HG02588 (cell line): ENCODE measurements at regions not wholly inside any gene's neighbourhood (a gene's known extent, or its start where the extent isn't known, plus 50 kb on each side); places are given as distances from the start of the nearest gene placed in this dataset.

Source experiments
- ATAC-seq: cut with Tn5 transposase; IDR thresholded peaks from one replicate; pipeline ENCODE4 v1.9.1; 2021; ENCODE audit warnings: mild to moderate bottlenecking, moderate library complexity; ENCODE audit not compliant: unreplicated experiment

DNA sequence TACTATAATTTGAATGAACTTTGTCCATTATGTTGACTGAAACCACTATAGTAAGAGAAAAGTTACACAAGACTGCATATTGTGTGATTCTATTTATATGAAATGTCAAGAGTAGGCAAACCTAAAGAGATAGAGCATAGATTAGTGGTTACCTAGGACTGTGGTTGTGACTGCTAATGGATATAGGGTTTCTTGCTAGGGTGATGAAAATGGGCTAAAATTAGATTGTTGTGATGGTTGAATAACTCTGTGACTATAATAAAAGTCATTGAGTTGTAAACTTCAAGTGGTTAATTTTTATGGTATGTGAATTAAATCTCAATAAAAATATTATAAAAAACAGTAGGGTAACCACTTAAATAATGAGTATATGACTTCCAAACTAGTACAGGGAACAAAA lies 142.9 kb upstream of the AHR start:
- ATAC-seq, result no peak

DNA sequence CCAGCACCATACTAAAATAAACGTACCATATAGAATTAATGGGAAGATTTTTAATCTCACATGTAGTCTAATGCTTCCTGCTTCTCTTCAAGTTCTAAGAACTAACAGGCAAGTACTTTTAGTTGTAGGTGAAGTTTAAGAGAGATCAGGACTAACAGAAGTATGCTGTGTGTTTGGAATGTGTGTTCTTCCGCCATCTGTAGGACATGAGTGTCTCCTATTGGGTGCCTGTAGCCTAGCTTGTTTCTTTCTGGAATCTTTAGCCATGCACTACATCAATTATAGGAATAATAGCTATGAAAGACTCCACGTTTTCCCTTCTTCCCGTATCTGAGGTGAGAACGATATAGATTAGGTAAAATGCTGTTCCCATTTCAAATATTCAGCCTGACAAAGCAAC lies 140.2 kb upstream of the AHR start:
- ATAC-seq, result no peak

DNA sequence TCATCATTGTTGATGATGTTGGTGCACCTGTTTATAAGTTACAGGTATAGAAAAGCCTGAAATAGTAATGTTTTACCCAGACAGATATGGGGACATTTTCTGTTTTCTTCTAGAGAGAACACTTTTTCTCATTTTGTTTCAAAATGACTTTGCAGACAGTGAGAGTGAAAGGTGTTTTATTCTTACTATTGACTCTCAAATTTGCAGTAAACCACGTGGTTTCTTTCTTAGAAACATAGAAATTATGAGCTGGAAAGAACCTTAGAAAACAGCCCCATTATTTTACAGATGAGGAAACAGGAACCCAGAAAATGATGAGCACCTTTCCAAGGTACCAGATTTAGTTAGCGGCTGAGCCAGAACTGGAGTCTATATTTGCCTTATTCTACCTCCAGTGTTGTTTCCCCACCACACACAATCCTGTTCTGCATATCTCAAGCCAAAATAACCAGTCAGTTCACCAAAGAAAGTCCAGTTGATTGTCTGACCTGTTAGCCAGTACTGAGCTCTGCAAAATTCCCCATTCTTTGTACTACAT lies 138.9 kb upstream of the AHR start:
- ATAC-seq, result peak; percentile 89

DNA sequence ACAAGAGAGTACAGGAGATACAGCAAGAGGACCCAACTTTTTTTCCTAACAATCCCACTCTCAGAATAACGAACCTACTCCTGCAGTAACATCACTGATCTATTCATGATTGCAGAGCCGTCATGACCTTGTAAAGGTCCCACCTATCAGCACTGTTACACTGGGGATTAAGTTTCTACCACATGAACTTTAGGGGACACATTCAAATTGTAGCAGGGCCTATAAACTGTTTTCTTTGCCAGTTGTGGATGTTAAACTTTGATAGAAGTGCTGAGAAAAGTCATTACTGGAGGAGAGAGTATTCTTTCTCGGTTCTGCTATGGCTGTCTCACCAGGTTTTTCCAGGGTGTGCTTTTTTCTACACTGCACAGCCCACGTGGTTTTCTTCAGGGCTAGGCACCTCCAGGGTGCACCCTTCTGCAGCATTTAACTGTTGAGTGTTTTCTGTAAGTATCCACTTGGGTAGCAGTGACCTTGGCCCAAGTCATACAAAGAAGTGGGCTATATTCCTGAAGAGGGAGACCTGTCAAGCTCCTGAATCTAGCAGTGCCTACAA lies 131.6 kb upstream of the AHR start:
- ATAC-seq, result peak; percentile 89

DNA sequence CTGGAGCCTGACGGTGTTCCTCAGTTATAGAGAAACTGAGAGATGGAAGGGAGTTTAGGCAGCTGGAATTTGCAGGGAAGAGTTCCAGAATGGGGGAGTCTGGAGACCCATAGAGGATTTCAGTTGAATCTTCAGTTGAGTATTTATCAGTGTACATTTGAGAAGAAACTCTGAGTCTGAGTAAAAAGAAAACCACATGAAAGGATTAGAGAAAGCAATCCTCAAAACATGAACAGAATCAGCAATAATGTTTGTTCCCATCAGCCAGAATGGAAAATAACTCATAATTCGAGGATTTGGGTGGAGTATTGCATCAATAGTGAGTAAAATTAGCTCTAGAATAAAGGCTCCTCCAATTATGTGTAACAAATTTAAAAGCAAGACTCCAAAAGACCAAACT lies 130.0 kb upstream of the AHR start:
- ATAC-seq, result no peak

DNA sequence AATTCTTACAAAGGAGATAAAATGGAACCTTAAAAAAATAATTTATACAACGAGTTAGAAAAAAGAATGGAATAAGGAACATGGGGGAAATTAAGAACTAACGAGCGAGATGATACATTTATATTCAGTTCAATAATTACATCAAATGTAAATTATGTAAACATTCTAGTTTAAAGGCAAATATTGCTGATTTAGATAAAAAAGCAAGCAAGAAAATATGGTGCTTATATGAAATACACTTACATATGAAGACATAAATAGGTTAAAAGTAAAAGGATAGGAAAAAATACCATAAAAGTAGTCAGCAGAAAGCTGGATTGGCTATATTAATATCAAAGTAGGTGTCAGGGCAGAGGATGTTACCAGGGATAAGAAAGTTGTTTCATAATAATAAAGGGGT lies 127.0 kb upstream of the AHR start:
- ATAC-seq, result no peak

DNA sequence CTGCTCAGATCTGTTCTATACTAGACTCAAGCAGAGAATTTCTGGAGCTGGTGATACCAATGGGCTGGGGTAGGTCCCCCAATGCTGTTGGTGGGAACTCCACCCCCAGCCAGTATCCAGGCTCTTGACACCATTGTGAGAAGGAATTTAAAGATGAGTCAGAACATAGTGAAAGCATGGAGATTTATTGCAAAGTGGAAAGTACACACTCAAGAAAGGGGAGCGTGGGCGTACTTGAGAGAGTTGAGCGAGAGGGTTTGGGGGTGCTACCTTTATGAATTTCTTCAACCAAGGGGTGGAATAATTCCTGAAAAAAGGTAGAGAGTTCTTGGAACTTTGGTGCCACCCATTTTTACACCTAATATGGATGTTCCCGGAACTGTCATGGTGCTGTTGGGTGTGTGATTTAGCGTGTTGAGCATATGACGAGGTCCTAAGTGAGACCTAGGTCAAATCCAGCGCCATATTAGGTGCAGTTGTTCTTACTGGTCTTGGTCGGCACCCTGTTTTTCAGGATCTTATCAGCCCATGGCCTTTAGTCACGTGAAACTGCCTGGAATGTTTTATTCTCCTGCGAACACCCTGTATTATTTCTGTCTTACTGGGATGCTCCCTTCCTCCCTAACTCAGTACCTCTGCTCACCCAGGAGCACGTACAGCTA lies 122.0 kb upstream of the AHR start:
- no peak for ATAC-seq

DNA sequence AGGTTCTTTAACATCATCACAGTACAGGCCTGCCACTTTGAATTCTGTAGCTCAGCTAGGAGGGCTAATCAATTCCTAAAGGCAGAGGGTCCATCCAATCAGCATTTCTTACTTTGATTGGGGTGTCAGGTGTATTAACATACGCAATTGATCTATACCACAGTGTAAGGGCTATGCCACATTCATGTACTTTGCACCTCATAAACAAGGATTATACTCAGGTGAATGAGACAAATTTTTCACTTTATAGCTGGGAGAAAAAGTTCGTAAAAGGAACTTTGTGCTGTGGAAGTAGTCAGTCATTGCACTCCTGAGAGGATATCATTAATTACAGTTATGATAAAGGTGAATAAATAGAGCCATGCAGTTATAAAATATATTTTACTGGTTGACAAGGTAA lies 119.9 kb upstream of the AHR start:
- no peak for ATAC-seq

DNA sequence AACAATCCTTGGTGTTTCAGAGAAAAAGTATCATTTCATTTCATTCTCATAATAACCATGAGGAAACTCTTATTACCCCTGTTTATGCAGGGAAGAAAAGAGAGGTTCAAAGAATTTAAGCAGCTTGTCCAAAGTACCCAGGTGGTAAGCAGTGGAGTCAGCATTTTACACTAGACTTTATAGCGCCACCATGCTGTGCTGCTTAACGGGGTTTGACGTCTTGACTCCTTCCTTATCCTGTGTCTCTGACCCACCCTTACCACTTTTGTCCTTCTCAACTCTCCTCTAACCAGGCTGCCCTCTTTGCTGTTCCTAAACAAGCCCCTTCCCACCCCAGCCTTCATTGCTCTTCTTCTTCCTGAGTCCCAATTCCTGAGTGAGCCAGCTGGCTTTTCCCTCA lies 117.0 kb upstream of the AHR start:
- ATAC-seq, result no peak

DNA sequence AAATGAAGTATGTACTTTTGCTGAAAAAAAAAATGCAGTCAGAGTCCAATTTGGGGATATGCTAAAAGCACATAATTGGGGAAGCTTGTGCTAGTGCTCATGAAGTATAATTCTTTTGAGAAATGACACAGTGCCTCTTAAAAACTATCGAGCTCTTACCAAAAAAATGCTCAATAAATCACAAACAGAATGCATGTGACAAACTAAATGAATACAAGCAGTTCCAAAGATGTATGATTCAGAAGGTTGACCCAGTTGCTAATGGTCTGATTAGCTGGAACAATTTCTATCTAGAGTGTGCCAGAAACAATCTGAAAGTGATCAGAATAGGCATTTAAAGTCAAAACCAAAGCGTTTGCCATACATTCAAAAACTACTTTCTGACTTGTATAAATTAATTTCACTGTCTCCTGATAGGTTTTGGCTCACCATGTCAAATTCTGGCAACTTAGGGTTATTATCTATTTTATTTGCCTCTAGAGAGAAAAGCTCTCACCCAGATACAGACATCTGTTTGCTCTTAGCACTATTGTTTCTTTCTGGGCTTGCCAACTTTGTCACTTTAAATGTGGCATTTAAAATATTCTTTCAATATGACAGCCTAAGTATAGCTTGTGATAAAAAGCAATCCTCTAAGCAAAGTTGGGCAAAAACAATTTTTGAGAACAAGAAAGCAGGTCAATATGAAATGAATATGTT lies 114.7 kb upstream of the AHR start:
- no peak for ATAC-seq

DNA sequence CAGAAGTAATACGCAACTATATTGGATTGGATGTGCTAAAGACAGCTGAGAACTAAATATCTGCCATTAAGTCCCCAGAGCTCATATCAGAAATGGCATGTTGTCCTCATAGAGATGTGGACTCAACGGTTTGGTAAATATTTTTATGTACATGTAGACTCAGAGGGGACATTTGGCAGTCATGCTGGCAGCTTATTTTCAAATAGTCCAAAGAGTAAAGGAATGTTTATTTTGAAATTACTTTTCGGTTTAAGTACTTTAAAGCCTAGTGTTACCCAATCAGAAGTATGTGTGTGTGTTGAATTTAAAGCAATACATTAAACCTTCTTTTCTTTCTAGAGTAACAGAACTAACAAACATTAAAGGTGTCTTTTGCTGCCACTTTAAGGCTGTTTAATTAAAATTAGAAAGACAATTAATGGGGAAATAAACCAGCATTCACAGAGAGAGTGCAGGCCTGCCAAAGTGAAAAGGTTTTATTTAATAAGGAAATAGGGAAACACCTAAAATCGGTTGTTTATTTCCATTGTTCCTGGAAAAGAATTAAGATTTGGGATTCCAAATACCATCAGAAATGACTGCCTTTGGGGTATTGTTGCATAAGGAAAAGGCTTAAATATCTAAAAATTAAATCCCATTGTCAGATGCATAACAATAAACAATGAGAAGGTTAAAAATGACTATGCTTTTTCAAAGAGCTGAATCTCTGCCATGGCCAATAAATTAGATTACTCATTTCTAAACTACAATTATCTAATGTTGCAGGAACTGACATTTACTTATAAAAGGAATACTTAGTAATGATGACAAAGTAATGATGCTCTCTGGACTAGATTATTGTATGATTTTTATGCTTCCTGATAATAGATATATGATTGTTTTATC lies 113.4 kb upstream of the AHR start:
- peak; percentile 15 for ATAC-seq

DNA sequence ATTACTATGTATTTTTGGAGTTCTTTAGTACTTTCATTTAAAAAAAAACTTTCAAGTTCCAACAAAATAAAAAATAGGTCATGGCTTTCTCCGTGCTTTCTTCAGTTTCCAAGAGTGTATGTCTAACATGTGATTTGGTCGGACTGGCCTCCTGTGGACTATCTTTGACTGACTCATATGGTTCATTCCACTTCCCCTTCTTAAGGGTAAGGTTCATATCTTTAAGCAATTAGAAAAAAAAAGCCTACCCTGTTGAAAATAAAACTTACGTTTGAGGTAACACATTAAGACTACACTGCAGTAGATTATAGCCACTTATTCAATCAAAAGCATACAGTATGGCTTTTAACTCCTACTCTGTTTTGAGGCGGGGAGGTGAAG lies 112.8 kb upstream of the AHR start:
- ATAC-seq, result peak; percentile 99

DNA sequence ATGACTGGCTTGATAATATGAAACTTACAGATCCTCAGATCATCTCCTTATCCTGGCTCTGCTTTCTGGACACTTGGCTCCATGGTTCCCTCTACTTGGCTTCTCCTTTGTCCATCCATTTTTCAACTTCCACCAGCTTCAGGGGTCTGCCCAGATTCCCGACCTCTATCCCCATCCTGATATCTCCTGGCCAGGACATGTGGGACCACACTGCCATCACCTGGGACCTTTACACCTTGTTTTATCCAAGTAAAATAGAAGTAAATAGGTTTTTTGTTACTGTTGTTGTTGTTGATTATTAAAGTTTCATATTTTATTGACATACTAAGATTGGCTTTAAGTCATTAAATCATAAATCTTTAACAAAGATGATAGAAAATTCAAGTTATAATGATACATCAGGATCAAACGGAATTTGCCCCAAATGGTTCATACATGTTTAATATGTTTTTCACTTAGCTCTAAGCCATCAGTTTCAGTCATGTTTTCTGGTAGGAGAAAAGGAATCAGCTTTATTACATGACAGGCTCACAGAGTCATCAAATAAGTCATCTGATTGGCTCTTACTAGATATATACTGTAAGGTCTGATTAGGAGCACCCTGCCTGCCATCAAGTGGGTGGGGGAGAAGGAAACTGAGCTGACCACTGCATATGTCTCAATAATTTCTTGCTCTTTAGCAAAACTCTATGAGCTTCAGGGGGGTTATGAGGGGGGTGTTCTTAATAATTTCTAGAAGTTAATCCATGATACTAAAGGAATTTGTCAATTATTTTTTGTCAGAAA lies 111.5 kb upstream of the AHR start:
- no peak for ATAC-seq

DNA sequence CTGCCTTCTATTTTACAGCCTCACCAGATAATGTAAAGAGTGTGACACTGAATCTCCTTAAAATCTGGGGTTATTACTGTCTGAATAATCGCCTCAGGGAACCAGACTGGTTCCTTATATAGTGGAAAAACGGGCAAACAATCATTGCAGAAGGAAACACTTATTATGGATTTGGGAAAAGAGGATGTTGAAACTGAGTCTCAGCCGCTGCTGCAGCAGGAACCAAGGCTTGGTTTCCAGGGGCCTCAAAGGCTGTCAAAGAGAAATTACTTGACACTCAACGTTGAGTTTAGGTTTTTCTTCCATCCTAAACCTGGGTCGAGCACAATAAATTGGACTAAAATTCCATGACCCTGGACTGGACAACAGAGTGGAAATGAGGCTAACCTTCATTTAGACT lies 103.8 kb upstream of the AHR start:
- ATAC-seq, result no peak

DNA sequence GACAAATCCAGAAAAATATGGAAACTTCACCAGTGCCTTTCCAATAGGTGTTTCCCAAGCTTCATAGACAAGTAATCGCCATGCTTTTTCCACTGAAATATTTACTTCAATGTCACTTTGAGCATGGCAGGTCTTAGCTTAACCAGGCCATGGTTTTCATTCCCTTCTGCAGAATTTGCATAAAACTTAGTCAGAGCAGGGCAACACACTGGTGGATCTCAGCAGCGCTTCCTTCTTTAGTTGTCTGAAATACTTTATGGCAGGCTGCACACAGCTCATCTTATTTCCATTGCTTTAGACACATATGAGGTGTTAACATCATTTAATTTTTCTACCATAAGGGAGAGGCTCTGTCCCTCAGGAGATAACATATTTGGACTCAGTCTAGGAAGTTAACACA lies 102.9 kb upstream of the AHR start:
- peak; percentile 93 for ATAC-seq

DNA sequence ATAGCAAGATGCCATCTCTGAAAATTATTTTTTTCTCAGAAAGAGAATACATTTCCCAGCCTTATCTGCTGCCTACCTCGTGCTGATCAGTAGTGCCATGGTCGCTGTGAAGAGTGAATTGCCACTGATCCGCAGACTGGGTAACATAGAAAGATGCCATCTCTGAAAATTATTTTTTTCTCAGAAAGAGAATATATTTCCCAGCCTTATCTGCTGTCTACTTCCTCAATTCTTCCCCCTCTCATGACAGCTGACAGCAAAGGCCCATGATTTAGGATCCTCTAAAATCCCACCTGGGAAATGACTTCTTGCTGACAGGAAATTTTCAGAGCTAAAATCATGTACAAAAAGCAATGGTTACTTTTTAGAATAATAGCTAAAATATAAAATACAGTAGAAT lies 92.5 kb upstream of the AHR start:
- ATAC-seq, result no peak

DNA sequence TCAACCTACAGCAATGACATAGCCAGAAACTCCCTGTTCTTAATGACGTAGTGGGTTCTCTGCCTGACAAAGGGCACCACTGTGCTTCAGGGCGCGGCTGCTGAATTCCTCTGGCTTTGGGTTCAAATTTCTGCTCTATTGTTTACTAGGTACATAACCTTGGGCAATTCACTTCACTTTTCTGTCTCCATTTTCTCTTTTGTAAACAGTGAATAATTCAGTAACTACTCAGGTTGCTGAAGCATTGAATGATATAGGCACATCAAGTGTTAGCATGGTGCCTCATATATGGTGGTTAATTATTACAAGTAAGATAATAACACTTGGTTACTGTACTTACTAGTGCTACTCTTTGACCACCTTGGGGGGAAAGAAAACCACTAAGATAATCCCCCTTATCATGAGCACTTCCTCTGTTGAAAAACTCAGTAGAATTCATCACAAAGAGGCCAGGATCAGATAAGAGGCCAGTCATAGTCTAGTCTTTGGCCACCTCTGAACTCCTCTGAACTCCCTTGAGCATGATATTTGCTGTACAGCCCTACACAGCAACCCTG lies 92.0 kb upstream of the AHR start:
- no peak for ATAC-seq

DNA sequence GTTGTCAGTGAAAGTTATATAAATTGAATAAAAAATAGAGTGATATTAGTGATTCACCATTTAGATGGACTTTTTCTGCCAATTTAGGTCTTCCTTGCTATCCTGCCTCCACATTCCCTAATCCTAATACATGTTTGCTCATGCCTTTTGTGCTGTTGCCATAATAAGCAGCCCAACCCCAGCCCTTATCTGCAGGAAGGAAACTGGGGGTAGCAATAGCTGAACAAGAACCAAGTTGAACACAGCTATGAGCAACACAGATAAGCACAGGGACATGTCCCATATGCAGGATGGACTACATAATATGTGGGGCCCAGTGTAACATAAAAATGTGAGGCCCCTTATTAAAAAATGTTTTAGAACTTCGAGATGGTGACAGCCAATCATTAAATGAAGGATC lies 91.2 kb upstream of the AHR start:
- no peak for ATAC-seq

DNA sequence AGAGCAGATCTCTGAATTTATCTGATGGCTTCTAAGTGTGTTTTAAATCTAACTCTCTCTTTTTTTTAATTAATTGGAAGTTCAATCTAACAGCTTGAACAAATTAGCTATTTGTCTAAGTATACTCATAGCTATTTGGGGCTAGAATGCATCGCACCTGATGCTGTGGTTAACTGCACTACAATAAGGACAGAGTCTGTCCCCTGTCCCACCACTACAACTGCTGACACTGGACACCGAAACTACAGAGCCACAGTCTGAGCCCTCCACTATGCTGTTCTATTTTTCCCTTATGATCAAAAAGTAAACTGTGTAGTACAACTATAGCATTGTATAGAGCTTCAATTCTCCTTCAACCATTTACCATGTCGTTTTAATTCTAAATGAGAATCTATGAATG lies 89.4 kb upstream of the AHR start:
- no peak for ATAC-seq

DNA sequence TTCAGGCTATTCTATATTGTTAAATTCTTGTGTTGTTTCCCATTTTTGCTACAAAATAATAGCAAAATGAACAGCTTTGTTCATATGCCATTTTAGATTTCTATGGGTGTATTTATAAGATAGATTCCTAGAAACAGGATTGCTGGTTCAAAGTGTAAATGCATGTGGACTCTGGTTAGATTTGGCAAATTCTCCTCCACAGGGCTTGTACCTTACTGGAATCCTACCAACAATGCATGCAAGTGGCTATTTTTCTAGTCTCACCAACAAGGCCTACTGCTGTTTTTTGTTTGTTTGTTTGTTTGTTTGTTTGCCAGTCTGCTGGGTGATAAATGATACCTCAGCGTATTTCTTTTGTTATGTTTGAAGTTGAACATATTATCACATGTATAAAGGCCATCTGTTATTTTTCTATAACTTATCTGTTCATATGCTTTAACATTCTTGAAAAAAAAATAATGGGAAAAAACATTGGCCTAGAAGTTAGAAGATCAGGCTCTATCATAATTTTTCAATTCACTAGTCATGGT lies 87.1 kb upstream of the AHR start:
- no peak for ATAC-seq
